Chondrocyte (in vitro differentiated cells): ENCODE measurements at regions not wholly inside any gene's neighbourhood (a gene's known extent, or its start where the extent isn't known, plus 50 kb on each side); places are given as distances from the start of the nearest gene placed in this dataset.

Experiments
- DNase-seq: peaks from one replicate; pipeline ENCODE4 v3.0.0; 2021; ENCODE audit warnings: mixed read lengths, low spot score
- H3K27ac Mint-ChIP-seq: one replicate; pipeline ENCODE4 v1.8.0; 2021; ENCODE audit warnings: mild to moderate bottlenecking, moderate library complexity, mixed read lengths; ENCODE audit not compliant: unreplicated experiment
- H3K27me3 Mint-ChIP-seq: 2 replicates; pipeline ENCODE4 v1.8.0; 2021; ENCODE audit warnings: low read depth, mixed read lengths
- H3K36me3 Mint-ChIP-seq: 2 replicates; pipeline ENCODE4 v1.8.0; 2021; ENCODE audit warnings: low read depth, mixed read lengths
- H3K4me1 Mint-ChIP-seq: 2 replicates; pipeline ENCODE4 v1.8.0; 2021; ENCODE audit warnings: low read depth, mild to moderate bottlenecking, mixed read lengths
- H3K4me3 Mint-ChIP-seq: one replicate; pipeline ENCODE4 v1.8.0; 2021; ENCODE audit warnings: mild to moderate bottlenecking, moderate library complexity, mixed read lengths; ENCODE audit not compliant: unreplicated experiment
- H3K9me3 Mint-ChIP-seq: 2 replicates; pipeline ENCODE4 v1.8.0; 2021; ENCODE audit warnings: low read depth, mixed read lengths
- TF ChIP-seq, protein P1 (sequence below): fragments of 200-600 bp; sonication (generic); IDR thresholded peaks from 2 replicates; pipeline ENCODE4 v1.5.0; 2021; ENCODE audit warnings: antibody characterized with exemption, mild to moderate bottlenecking, moderate library complexity

DNA sequence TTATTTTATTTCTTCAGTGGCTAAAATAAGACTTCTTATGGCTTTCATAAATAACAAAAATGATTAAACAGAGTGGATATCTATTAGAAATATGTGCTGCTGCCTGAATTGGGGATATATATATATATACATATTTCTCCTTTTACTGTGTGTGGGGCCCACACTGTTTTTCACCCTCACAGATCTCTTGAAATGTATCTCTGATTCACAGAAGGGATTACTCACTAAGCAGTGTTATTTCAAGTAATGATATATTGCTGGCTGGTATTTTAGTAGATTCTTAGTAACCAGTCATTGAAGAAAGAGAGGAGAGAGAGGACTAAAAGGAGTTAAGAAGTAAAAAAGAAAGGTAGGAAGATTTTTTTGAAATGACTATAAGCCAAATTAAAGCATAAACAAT is 308.6 kb upstream of the NRP1 start:
- Mint-ChIP-seq H3K36me3 (no peaks in the 10 kb centered on the region), H3K4me3 (no peak overlapping the region), H3K27me3 (no peaks in the 10 kb centered on the region), H3K4me1 (peaks cover 10% of the 10 kb centered on the region), H3K9me3 (peaks cover 3% of the 10 kb centered on the region), H3K27ac (peak overlapping the region; percentile 64)
- DNase-seq, result no peak
- TF ChIP-seq, protein P1, sequence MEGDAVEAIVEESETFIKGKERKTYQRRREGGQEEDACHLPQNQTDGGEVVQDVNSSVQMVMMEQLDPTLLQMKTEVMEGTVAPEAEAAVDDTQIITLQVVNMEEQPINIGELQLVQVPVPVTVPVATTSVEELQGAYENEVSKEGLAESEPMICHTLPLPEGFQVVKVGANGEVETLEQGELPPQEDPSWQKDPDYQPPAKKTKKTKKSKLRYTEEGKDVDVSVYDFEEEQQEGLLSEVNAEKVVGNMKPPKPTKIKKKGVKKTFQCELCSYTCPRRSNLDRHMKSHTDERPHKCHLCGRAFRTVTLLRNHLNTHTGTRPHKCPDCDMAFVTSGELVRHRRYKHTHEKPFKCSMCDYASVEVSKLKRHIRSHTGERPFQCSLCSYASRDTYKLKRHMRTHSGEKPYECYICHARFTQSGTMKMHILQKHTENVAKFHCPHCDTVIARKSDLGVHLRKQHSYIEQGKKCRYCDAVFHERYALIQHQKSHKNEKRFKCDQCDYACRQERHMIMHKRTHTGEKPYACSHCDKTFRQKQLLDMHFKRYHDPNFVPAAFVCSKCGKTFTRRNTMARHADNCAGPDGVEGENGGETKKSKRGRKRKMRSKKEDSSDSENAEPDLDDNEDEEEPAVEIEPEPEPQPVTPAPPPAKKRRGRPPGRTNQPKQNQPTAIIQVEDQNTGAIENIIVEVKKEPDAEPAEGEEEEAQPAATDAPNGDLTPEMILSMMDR, result no peak

DNA sequence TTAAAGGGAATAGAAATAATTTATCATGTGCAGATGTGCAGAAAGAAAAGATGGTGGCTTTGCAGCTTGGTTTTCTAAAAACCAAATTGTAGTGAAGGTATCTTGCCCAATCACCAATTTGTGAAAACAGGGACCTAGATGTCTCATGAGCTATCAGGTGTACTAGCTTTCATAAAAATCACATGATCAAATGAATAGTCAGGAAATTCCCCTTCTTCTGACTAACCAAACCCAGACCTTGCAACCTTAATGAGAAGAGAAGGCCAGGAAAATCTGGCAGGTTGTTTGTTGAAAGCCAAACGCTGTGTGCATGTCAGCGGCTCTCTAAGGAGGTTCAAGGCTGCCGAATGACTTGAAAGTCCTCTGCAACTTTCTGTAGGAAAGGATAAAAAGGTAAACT is 304.4 kb upstream of the NRP1 start:
- no peaks in the 10 kb centered on the region for H3K27me3 Mint-ChIP-seq
- no peak overlapping the region for H3K4me3 Mint-ChIP-seq
- H3K9me3 Mint-ChIP-seq, result no peaks in the 10 kb centered on the region
- no peaks in the 10 kb centered on the region for H3K36me3 Mint-ChIP-seq
- DNase-seq, result no peak
- H3K4me1 Mint-ChIP-seq, result peaks cover 10% of the 10 kb centered on the region
- H3K27ac Mint-ChIP-seq, result no peak overlapping the region
- TF ChIP-seq, protein P1, result no peak

DNA sequence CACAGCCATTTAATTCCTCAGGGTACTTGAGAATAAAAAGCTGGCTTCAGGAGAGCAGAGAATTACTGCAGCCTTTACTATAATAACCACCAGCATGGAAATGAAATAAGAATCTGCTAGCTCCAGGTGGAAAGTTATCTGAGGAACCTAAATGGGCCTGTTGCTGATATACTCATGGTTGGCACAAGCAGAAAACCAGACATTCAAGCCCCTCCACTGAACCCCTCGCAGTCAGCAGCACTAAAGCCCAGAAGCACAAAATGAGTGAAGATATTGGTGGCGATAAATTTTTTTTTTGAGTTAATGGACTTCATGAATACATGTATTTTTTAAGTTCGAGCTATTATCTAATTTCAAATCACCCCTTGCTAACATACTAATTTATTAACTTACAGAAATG is 303.9 kb upstream of the NRP1 start:
- no peaks in the 10 kb centered on the region for H3K36me3 Mint-ChIP-seq
- TF ChIP-seq, protein P1, result no peak
- no peak for DNase-seq
- peaks cover 7% of the 10 kb centered on the region for H3K4me1 Mint-ChIP-seq
- no peak overlapping the region for H3K4me3 Mint-ChIP-seq
- H3K9me3 Mint-ChIP-seq, result no peaks in the 10 kb centered on the region
- no peak overlapping the region for H3K27ac Mint-ChIP-seq
- H3K27me3 Mint-ChIP-seq, result no peaks in the 10 kb centered on the region

DNA sequence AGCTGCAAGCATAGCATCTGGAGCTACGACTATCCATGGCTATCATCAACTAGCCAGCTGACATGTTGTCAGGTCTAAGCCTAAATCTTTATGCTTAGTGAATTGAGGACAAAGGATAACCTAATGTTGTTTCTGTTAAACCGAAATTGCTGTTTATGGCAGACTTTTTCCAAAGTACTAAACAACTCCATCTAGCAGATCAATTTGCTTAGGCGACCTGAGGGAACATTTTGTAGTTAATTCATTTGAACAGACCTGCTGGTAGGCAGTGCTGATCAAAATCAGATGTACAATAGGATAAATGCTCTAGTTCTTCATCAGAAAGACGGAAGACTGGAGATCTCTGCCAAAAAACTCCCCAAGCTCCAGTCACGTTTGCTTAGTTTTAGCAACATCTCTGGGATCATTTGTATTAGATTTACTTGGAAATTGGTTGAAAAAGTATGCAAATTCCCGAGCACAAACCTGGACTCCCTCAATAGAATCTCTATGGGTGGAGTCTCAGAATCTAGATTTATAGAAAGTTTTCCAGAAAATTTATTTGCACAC is 301.6 kb upstream of the NRP1 start:
- Mint-ChIP-seq H3K36me3 (no peaks in the 10 kb centered on the region), H3K4me1 (no peaks in the 10 kb centered on the region), H3K27ac (no peak overlapping the region), H3K4me3 (no peak overlapping the region), H3K27me3 (no peaks in the 10 kb centered on the region), H3K9me3 (no peaks in the 10 kb centered on the region)
- DNase-seq, result no peak
- TF ChIP-seq, protein P1, result no peak

DNA sequence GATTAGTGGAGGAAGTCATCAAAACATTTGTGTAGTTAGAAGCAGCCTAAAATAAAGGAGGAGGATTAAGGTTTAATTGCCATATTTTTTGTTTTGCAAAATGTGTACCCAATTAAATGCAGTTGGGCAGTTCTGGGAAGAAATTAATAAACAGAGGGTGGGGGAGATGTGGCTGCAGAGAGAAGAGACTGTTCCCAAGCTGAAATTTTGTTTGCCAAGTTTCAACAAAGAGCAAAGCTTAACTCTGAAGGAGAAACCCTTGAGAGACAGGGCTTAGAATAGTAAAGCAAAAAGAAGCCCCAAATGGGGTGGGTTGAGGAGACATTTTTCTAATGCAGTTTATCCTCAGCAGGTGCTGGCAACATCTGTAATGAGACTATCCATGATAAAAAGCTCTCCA is 298.0 kb upstream of the NRP1 start:
- TF ChIP-seq, protein P1, result no peak
- H3K4me1 Mint-ChIP-seq, result no peaks in the 10 kb centered on the region
- no peak for DNase-seq

More for the DNA sequence above, 298.0 kb upstream of the NRP1 start:
- Mint-ChIP-seq H3K4me3 (no peak overlapping the region), H3K27ac (no peak overlapping the region), H3K27me3 (no peaks in the 10 kb centered on the region), H3K36me3 (no peaks in the 10 kb centered on the region), H3K9me3 (no peaks in the 10 kb centered on the region)
